LNCaP clone FGC (cell line): ENCODE measurements at regions not wholly inside any gene's neighbourhood (a gene's known extent, or its start where the extent isn't known, plus 50 kb on each side); places are given as distances from the start of the nearest gene placed in this dataset.

Source experiments
- DNase-seq: peaks from one replicate; pipeline ENCODE4 v3.0.0-alpha.2; 2011; ENCODE audit warnings: low read depth
- H3K4me3 ChIP-seq: 2 replicates; pipeline ENCODE4 v1.5.1; 2011; ENCODE audit warnings: mild to moderate bottlenecking, low read depth, low read length, control low read depth
- TF ChIP-seq, protein P1 (sequence below): IDR thresholded peaks from 2 replicates; pipeline ENCODE4 v1.5.1; 2012; ENCODE audit warnings: mild to moderate bottlenecking; ENCODE audit not compliant: control insufficient read depth, insufficient read depth; ENCODE audit errors: extremely low read depth

DNA sequence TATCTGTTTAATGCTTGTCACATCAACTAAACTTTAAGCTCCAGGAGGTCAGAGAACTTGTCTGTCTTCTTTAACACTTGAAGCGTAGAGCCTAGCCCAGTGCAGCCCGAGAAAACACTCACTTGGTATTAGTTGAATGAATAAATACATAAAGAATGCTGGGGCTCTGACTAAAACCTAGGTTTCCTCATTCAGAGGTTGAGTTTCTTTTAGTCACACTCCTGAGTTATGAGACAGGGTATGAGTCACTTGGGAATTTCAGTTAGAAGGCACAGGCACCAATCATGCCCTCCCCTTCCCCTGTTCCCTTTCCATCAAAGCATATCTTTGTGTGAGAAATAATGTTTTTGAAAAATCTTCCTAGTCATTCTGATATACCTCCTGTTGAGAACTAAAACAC is 589.8 kb upstream of the DPPA4 start:
- no peak overlapping the region for H3K4me3 ChIP-seq
- no peak for DNase-seq

DNA sequence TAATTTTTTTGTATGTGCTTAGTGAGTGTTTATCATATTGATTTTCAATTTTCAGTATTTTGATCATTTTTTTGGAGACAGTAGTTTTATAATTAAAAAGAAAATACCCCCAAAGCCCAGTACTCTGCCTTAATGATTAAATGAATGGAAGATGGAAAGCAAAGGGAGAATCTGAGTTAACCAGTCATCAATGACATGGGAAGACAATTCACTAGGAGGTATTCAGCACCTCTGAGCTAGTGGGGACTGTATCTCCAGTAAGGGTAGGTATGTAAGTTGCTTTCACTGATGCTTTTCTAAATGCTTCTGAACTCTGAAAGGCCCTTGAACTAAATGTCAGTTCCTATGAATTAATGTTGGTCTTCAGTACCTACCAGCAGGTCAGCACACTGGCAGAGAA is 590.4 kb upstream of the DPPA4 start:
- H3K4me3 ChIP-seq, result no peak overlapping the region
- TF ChIP-seq, protein P1, sequence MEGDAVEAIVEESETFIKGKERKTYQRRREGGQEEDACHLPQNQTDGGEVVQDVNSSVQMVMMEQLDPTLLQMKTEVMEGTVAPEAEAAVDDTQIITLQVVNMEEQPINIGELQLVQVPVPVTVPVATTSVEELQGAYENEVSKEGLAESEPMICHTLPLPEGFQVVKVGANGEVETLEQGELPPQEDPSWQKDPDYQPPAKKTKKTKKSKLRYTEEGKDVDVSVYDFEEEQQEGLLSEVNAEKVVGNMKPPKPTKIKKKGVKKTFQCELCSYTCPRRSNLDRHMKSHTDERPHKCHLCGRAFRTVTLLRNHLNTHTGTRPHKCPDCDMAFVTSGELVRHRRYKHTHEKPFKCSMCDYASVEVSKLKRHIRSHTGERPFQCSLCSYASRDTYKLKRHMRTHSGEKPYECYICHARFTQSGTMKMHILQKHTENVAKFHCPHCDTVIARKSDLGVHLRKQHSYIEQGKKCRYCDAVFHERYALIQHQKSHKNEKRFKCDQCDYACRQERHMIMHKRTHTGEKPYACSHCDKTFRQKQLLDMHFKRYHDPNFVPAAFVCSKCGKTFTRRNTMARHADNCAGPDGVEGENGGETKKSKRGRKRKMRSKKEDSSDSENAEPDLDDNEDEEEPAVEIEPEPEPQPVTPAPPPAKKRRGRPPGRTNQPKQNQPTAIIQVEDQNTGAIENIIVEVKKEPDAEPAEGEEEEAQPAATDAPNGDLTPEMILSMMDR, result no peak
- DNase-seq, result no peak

More for the DNA sequence above, 589.8 kb upstream of the DPPA4 start:
- TF ChIP-seq, protein P1, result no peak

DNA sequence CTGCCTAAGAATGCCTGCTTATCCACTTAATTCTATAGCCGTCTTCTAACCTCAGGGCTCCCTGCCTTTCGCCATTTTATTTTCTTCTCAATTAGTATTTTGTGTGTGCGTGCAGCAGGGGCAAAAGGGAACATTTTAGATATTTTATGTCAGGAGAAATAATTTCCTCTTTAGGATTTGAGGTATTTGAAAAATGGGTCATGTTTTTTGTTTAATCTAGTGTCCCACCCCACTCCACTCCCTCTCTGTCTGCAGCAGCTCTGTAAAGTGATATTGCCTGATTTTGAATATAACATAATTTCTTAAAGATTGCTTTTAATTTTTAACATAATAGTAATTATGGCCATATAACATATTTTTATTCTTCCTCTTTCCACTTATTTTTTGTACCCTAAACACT is 593.2 kb upstream of the DPPA4 start:
- no peak for DNase-seq
- no peak overlapping the region for H3K4me3 ChIP-seq
- TF ChIP-seq, protein P1, result no peak

DNA sequence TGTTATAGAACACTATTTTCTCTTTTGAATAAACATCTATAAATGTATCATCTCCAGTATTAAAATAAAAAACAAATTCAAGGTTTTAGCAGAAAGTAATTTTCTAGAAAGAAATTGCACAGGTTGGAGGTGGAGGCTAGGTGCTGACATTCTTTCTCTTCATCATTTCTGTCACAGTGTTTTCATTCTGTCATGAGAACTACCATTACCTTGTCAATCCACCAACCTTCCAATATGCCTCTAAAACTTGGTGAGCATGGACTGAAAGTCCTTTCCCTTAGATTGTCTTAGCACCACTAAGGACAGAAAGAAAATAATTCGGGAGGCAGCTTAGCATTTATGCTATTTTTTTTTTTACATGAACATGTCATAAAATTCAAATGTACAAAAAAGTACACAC is 596.2 kb upstream of the DPPA4 start:
- DNase-seq, result no peak
- TF ChIP-seq, protein P1, result no peak
- no peak overlapping the region for H3K4me3 ChIP-seq

DNA sequence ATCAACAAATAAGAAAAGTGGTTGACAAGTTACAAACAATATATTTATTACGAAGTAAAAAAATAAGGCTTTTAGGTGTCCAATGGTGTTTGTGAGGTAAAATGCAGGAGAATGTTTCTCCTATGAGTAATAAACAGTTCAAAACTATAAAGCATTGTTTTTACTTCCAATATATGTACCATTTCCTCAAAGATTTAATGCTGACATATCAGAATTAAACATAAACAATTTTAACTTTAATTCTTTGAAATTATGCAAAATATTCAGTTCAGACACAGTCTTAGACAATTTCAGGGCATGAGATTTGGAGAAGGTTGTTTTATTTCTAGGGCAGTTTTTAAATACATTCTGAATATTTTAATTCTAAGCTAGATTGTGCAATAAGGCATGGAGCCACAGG is 602.5 kb upstream of the DPPA4 start:
- H3K4me3 ChIP-seq, result no peak overlapping the region
- TF ChIP-seq, protein P1, result no peak
- no peak for DNase-seq

DNA sequence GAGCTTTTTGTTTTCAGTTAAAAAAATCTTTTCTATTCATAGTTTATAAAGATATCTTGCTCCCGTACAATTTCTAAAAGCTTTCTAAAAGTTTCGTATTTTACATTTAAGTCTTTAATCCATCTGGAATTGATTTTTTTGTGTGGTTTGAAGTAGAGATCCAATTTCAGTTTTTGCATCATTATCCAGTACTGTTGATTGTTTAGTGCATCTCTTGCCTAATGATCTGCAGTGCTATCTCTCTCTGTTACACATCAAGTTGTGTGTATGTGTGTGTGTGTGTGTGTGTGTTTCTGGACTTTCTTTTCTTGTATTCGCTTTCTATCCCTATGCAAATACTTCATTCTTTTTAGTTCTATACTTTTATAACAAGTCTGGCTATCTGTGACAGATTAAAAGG is 605.8 kb upstream of the DPPA4 start:
- TF ChIP-seq, protein P1, result no peak
- no peak overlapping the region for H3K4me3 ChIP-seq
- no peak for DNase-seq

DNA sequence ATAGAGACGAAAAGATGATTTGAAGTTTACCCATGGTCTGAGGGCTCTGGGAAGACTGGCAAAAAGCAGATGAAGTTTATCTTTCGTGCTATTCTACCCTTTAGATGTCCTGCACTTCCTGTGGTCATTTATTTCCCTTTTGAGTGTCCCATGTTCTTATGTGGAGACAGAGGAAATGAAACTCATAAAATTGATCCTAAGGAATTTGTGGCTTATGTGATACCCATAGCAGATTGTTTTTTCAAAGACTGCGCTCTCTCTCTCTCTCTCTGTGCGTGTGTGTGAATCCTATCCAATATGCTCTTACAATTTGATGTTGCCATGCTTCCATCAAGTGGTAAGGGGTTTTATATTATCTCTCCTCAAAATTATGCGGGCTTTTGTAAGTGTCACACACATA is 607.5 kb upstream of the DPPA4 start:
- no peak for DNase-seq
- TF ChIP-seq, protein P1, result no peak
- H3K4me3 ChIP-seq, result no peak overlapping the region
